ENCODE measurements at regions not wholly inside any gene's neighbourhood (a gene's known extent, or its start where the extent isn't known, plus 50 kb on each side); places are given as distances from the start of the nearest gene placed in this dataset.

- no peak for DNase-seq (ENCODE audit: low spot score)
These were observed 617.1 kb downstream of the SQOR start for GRCh38 chr15:46251903-46252302.

GRCh38 chr15:46258056-46258455 is 623.2 kb downstream of the SQOR start:
- no peak for DNase-seq (ENCODE audit: low spot score)

- no peak for DNase-seq (ENCODE audit: low spot score)
These were observed 626.1 kb downstream of the SQOR start for GRCh38 chr15:46260937-46261336.

- no peak for DNase-seq (ENCODE audit: low spot score)
These were observed 631.0 kb downstream of the SQOR start for GRCh38 chr15:46265664-46266347.

- DNase-seq (ENCODE audit: low spot score), result no peak
These were observed 631.8 kb downstream of the SQOR start for GRCh38 chr15:46266661-46267060.

GRCh38 chr15:46270481-46271147 is 635.8 kb downstream of the SQOR start:
- no peak for DNase-seq (ENCODE audit: low spot score)

GRCh38 chr15:46275701-46276100 is 640.9 kb downstream of the SQOR start:
- no peak for DNase-seq (ENCODE audit: low spot score)

- no peak for DNase-seq (ENCODE audit: low spot score)
These were observed 642.6 kb downstream of the SQOR start for GRCh38 chr15:46277451-46277850.

- DNase-seq (ENCODE audit: low spot score), result no peak
These were observed 643.2 kb downstream of the SQOR start for GRCh38 chr15:46278062-46278461.

GRCh38 chr15:46278486-46279090 is 643.8 kb downstream of the SQOR start:
- DNase-seq (ENCODE audit: low spot score), result no peak

GRCh38 chr15:46280762-46281542 is 646.1 kb downstream of the SQOR start:
- DNase-seq (ENCODE audit: low spot score), result peak; percentile 3

- DNase-seq (ENCODE audit: low spot score), result no peak
These were observed 658.7 kb downstream of the SQOR start for GRCh38 chr15:46293550-46293949.

- DNase-seq (ENCODE audit: low spot score), result no peak
These were observed 661.2 kb downstream of the SQOR start for GRCh38 chr15:46296002-46296401.

- DNase-seq (ENCODE audit: low spot score), result no peak
These were observed 662.0 kb downstream of the SQOR start for GRCh38 chr15:46296797-46297196.

GRCh38 chr15:46297766-46298165 is 662.9 kb downstream of the SQOR start:
- no peak for DNase-seq (ENCODE audit: low spot score)

- DNase-seq (ENCODE audit: low spot score), result no peak
These were observed 665.9 kb downstream of the SQOR start for GRCh38 chr15:46300716-46301115.

- DNase-seq (ENCODE audit: low spot score), result no peak
These were observed 666.5 kb downstream of the SQOR start for GRCh38 chr15:46301291-46301690.

- no peak for DNase-seq (ENCODE audit: low spot score)
These were observed 667.0 kb downstream of the SQOR start for GRCh38 chr15:46301826-46302225.

GRCh38 chr15:46304321-46304720 is 669.5 kb downstream of the SQOR start:
- no peak for DNase-seq (ENCODE audit: low spot score)

- no peak for DNase-seq (ENCODE audit: low spot score)
These were observed 672.9 kb downstream of the SQOR start for GRCh38 chr15:46307746-46308145.

GRCh38 chr15:46309914-46310313 is 675.1 kb downstream of the SQOR start:
- DNase-seq (ENCODE audit: low spot score), result no peak

GRCh38 chr15:46312133-46312740 is 677.4 kb downstream of the SQOR start:
- DNase-seq (ENCODE audit: low spot score), result peak; percentile 46

Data from kidney capillary endothelial cell (primary cell).